ENCODE measurements at regions not wholly inside any gene's neighbourhood (a gene's known extent, or its start where the extent isn't known, plus 50 kb on each side); places are given as distances from the start of the nearest gene placed in this dataset.

DNA sequence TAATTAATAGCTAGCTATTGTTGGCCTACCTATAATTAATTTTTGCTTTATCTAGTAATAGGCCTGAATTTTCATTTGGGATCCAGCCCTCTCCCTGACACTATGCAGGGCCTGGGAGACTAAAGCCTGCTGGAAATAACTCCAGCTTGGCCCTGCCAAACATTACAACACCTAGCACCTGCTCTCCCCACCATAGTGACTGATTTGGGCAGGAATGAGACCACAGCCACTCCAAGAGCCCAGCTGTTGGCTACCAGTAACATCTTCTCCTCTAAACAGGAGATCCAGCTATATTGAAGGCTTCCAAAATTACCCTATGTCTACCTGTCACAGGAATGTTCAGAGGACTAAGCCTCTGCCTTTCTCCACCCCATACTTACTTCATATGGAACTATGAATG, 225.1 kb downstream of the IDS start:
- TF ChIP-seq FOXK2 (IDR thresholded peaks at IDR 0.05): no peak
- TF ChIP-seq SP1 (IDR thresholded peaks at IDR 0.05; ENCODE audit: low read depth, low read length): no peak
- TF ChIP-seq CTCF (IDR thresholded peaks at IDR 0.05 in 2 of 3, conservative IDR thresholded peaks at IDR 0.05 in 1 of 3; ENCODE audit: control insufficient read depth in 2 of 3, extremely low read depth in 1 of 3, insufficient read depth in 1 of 3, low read depth in 3 of 3, low read length in 3 of 3): no peak
- TF ChIP-seq HCFC1 (IDR thresholded peaks at IDR 0.05; ENCODE audit: low read length): no peak
- no peak for TF ChIP-seq EZH2 (IDR thresholded peaks at IDR 0.05; ENCODE audit: borderline replicate concordance, control insufficient read depth, low read depth, low read length)
- no peak for TF ChIP-seq ZBTB33 (IDR thresholded peaks at IDR 0.05)
- TF ChIP-seq POLR2AphosphoS5 (IDR thresholded peaks at IDR 0.05; ENCODE audit: low read length): no peak
- no peak for TF ChIP-seq RAD21 (IDR thresholded peaks at IDR 0.05; ENCODE audit: insufficient read depth, low read depth, low read length)
- TF ChIP-seq POLR2A (IDR thresholded peaks at IDR 0.05; ENCODE audit: low read depth, low read length): no peak
- no peak for TF ChIP-seq ZNF24 (IDR thresholded peaks at IDR 0.05)

Measured in GM12878 (cell line).